Prostate gland (tissue), 2 donors: ENCODE measurements at regions not wholly inside any gene's neighbourhood (a gene's known extent, or its start where the extent isn't known, plus 50 kb on each side); places are given as distances from the start of the nearest gene placed in this dataset.

Experiments used
- POLR2A ChIP-seq: fragments of 450-650 bp; IDR thresholded peaks from one replicate; pipeline ENCODE4 v1.6.1; 2016; ENCODE audit warnings: antibody characterized with exemption, mild to moderate bottlenecking
- POLR2AphosphoS5 ChIP-seq: sonication (generic); formaldehyde crosslinking; IDR thresholded peaks from one replicate; pipeline ENCODE4 v1.6.1; 2017; ENCODE audit warnings: antibody characterized with exemption
- TF ChIP-seq, protein P1 (sequence below), 4 experiments: fragments of 200-600 bp in 2 of 4; fragments of 450-650 bp in 2 of 4; sonication (generic) in 2 of 4; IDR thresholded peaks; 1 replicate in 3 of 4; 2 replicates in 1 of 4; pipeline ENCODE4 v1.5.1; 2016 to 2019; ENCODE audit warnings: antibody characterized with exemption in 4 of 4, mild to moderate bottlenecking in 2 of 4, moderate library complexity in 2 of 4

DNA sequence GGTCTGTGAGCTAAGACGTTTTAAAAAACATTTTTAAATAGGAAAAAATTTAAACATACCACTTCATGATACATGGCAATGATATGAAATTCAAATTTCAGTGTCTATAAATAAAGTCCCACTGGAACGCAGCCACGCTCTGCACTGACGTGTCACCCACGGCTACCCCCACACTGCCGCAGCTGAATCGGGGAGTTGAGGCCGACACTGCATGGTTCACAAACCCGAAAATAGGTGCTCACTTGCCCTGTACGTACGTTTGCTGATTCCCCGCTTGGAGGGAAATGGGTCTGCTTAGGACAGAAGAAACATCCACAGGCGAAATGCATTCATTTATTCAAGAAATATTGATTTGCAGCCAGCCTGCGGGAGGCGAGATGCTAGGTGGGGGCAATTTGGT is 1342.3 kb downstream of the TBC1D22A start:
- TF ChIP-seq, protein P1, sequence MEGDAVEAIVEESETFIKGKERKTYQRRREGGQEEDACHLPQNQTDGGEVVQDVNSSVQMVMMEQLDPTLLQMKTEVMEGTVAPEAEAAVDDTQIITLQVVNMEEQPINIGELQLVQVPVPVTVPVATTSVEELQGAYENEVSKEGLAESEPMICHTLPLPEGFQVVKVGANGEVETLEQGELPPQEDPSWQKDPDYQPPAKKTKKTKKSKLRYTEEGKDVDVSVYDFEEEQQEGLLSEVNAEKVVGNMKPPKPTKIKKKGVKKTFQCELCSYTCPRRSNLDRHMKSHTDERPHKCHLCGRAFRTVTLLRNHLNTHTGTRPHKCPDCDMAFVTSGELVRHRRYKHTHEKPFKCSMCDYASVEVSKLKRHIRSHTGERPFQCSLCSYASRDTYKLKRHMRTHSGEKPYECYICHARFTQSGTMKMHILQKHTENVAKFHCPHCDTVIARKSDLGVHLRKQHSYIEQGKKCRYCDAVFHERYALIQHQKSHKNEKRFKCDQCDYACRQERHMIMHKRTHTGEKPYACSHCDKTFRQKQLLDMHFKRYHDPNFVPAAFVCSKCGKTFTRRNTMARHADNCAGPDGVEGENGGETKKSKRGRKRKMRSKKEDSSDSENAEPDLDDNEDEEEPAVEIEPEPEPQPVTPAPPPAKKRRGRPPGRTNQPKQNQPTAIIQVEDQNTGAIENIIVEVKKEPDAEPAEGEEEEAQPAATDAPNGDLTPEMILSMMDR (IDR thresholded peaks at IDR 0.05) = no peak
- TF ChIP-seq POLR2A (no peak), POLR2AphosphoS5 (no peak)
